HEK293T (cell line): ENCODE measurements at regions not wholly inside any gene's neighbourhood (a gene's known extent, or its start where the extent isn't known, plus 50 kb on each side); places are given as distances from the start of the nearest gene placed in this dataset.

Experiments used
- ARNT ChIP-seq: fragments of 450-650 bp; IDR thresholded peaks from 2 replicates; pipeline ENCODE4 v1.6.1; 2017; ENCODE audit warnings: mild to moderate bottlenecking
- HDGF ChIP-seq: fragments of 450-650 bp; IDR thresholded peaks from 2 replicates; pipeline ENCODE4 v1.6.1; 2017; ENCODE audit warnings: antibody characterized with exemption, borderline replicate concordance
- SP1 ChIP-seq: fragments of 450-650 bp; IDR thresholded peaks from 2 replicates; pipeline ENCODE4 v1.6.1; 2017

DNA sequence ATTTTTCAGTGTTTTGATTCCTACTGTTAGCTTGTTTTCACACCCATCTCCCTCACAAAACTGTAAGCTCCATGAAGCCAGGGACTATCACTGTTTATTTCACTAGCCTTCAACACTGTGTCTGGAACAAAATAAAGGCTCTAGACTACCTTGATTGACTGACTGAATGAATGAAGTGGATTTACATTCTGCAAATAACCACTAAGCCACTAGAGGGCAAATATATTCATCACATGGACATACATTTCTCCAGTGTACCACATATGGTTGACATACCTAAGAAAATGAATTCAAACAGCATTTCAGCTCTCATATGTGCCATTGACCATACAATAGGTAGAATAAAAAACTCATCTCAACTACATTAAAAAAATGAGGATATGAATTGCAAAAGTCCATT is 185.9 kb downstream of the RAB11FIP2 start:
- TF ChIP-seq SP1 (no peak), HDGF (no peak), ARNT (no peak)
